ENCODE measurements at regions not wholly inside any gene's neighbourhood (a gene's known extent, or its start where the extent isn't known, plus 50 kb on each side); places are given as distances from the start of the nearest gene placed in this dataset.

GRCh38 chr2:144161061-144161460 lies 358.9 kb downstream of the ZEB2 start:
- DNase-seq (ENCODE audit: low read depth), result no peak
- H3K4me3 ChIP-seq (ENCODE audit: low read depth, low read length), result no peak overlapping the region
- TF ChIP-seq CTCF (IDR thresholded peaks at IDR 0.05; ENCODE audit: insufficient read depth, low read depth, low read length), result no peak

GRCh38 chr2:144159240-144159639 lies 360.7 kb downstream of the ZEB2 start:
- peak; percentile 10 for TF ChIP-seq CTCF (IDR thresholded peaks at IDR 0.05; ENCODE audit: insufficient read depth, low read depth, low read length)
- H3K4me3 ChIP-seq (ENCODE audit: low read depth, low read length), result no peak overlapping the region
- no peak for DNase-seq (ENCODE audit: low read depth)

GRCh38 chr2:144158096-144158495 lies 361.8 kb downstream of the ZEB2 start:
- no peak overlapping the region for H3K4me3 ChIP-seq (ENCODE audit: low read depth, low read length)
- TF ChIP-seq CTCF (IDR thresholded peaks at IDR 0.05; ENCODE audit: insufficient read depth, low read depth, low read length), result no peak
- no peak for DNase-seq (ENCODE audit: low read depth)

GRCh38 chr2:144156736-144157640 lies 362.9 kb downstream of the ZEB2 start:
- no peak for DNase-seq (ENCODE audit: low read depth)
- H3K4me3 ChIP-seq (ENCODE audit: low read depth, low read length), result no peak overlapping the region
- no peak for TF ChIP-seq CTCF (IDR thresholded peaks at IDR 0.05; ENCODE audit: insufficient read depth, low read depth, low read length)

GRCh38 chr2:144154205-144154604 lies 365.7 kb downstream of the ZEB2 start:
- peak; percentile 62 for DNase-seq (ENCODE audit: low read depth)
- TF ChIP-seq CTCF (IDR thresholded peaks at IDR 0.05; ENCODE audit: insufficient read depth, low read depth, low read length), result no peak
- H3K4me3 ChIP-seq (ENCODE audit: low read depth, low read length), result no peak overlapping the region

- TF ChIP-seq CTCF (IDR thresholded peaks at IDR 0.05; ENCODE audit: insufficient read depth, low read depth, low read length), result no peak
- DNase-seq (ENCODE audit: low read depth), result peak; percentile 57
- no peak overlapping the region for H3K4me3 ChIP-seq (ENCODE audit: low read depth, low read length)
Observed at GRCh38 chr2:144152817-144153271, 367.1 kb downstream of the ZEB2 start.

Data from fibroblast of villous mesenchyme (primary cell).